Endothelial cell of umbilical vein (primary cell): ENCODE measurements at regions not wholly inside any gene's neighbourhood (a gene's known extent, or its start where the extent isn't known, plus 50 kb on each side); places are given as distances from the start of the nearest gene placed in this dataset.

Experiments used
- BruUV-seq: library from RNA; stranded (reverse); fragments of 400-500 nt; replicated peaks from 2 replicates; lab custom pipeline; 2021; lab: Mats Ljungman, UMichigan
- CTCF ChIA-PET: fragments of 300-600, 350-600 bp; sonication (Branson Sonifier 250); formaldehyde crosslinking; loops from one replicate; lab custom pipeline; 2021; ENCODE audit warnings: antibody characterized with exemption, inconsistent platforms; lab: Charles Lee
- POLR2A ChIA-PET: fragments of 300-600, 350-600 bp; sonication (Branson Sonifier 250); formaldehyde crosslinking; loops from one replicate; lab custom pipeline; 2021; ENCODE audit warnings: antibody characterized with exemption, inconsistent platforms; lab: Charles Lee
- DNase-seq: peaks from one replicate; pipeline ENCODE4 v3.0.0-alpha.2; 2011; ENCODE audit warnings: low read depth, low spot score
- FAIRE-seq: peaks from 2 replicates; lab custom pipeline; 2011; peaks lifted over from hg19 to GRCh38; lab: Jason Lieb, UNC
- H2AFZ ChIP-seq: 2 replicates; pipeline ENCODE4 v1.6.0; 2012; ENCODE audit warnings: low read depth, low read length, control low read depth, inconsistent platforms
- H3K27ac ChIP-seq: 2 replicates; pipeline ENCODE4 v1.5.1; 2011; ENCODE audit warnings: low read depth, mild to moderate bottlenecking, control low read depth, low read length, moderate library complexity; ENCODE audit not compliant: insufficient read depth
- H3K27me3 ChIP-seq, 2 experiments: 2 replicates each; pipeline versions ENCODE4 v1.6.0 to v1.6.1; 2011; ENCODE audit warnings: low read length in 2 of 2, mixed read lengths in 1 of 2; ENCODE audit not compliant: control insufficient read depth in 2 of 2, insufficient read depth in 2 of 2
- H3K36me3 ChIP-seq, 2 experiments: 2 replicates in 1 of 2; 3 replicates in 1 of 2; pipeline ENCODE4 v1.5.1; 2011; ENCODE audit warnings: low read length in 2 of 2, mild to moderate bottlenecking in 1 of 2, moderate library complexity in 1 of 2; ENCODE audit not compliant: control insufficient read depth in 2 of 2, insufficient read depth in 2 of 2; ENCODE audit errors: extremely low read depth in 1 of 2
- H3K4me1 ChIP-seq: 3 replicates; pipeline ENCODE4 v1.5.1; 2011; ENCODE audit warnings: mild to moderate bottlenecking, low read length; ENCODE audit not compliant: control insufficient read depth, insufficient read depth; ENCODE audit errors: extremely low read depth
- H3K4me2 ChIP-seq: 2 replicates; pipeline ENCODE4 v1.6.1; 2011; ENCODE audit warnings: low read length, control low read depth, mixed read lengths; ENCODE audit not compliant: insufficient read depth
- H3K4me3 ChIP-seq, 3 experiments: fragments of 200-600 bp in 1 of 3; sonication (generic), shearing (Covaris generic) in 1 of 3; replicated peaks in 1 of 3; 2 replicates each; pipeline ENCODE4 v1.5.1; 2011 to 2016; ENCODE audit warnings: control low read depth in 3 of 3, low read length in 3 of 3, mild to moderate bottlenecking in 2 of 3, inconsistent platforms in 1 of 3, low read depth in 1 of 3, moderate library complexity in 1 of 3; ENCODE audit not compliant: insufficient read depth in 1 of 3
- H3K79me2 ChIP-seq: 2 replicates; pipeline ENCODE4 v1.6.0; 2012; ENCODE audit warnings: low read length, inconsistent platforms; ENCODE audit not compliant: control insufficient read depth, insufficient read depth
- H3K9ac ChIP-seq: replicated peaks from 2 replicates; pipeline ENCODE3; 2011; ENCODE audit warnings: low read length, control low read depth; ENCODE audit not compliant: insufficient read depth; ENCODE audit errors: extremely low read depth
- H3K9me1 ChIP-seq: replicated peaks from 3 replicates; pipeline ENCODE4 v1.6.0; 2011; ENCODE audit warnings: mild to moderate bottlenecking, low read length; ENCODE audit not compliant: control insufficient read depth, insufficient read depth; ENCODE audit errors: extremely low read depth
- H3K9me3 ChIP-seq: replicated peaks from 2 replicates; pipeline ENCODE4 v1.5.1; 2012; ENCODE audit warnings: low read length, inconsistent platforms; ENCODE audit not compliant: control insufficient read depth, insufficient read depth
- H4K20me1 ChIP-seq: replicated peaks from 2 replicates; pipeline ENCODE3; 2011; ENCODE audit warnings: mild to moderate bottlenecking, low read length; ENCODE audit not compliant: control insufficient read depth, insufficient read depth; ENCODE audit errors: extremely low read depth
- CTCF ChIP-seq, 2 donors: IDR thresholded peaks; 1 replicate in 1 of 2; 2 replicates in 1 of 2; pipeline ENCODE4 v1.5.1; 2011; ENCODE audit warnings: low read length in 2 of 2, mild to moderate bottlenecking in 2 of 2, moderate library complexity in 2 of 2, control low read depth in 1 of 2, inconsistent platforms in 1 of 2, low read depth in 1 of 2; ENCODE audit not compliant: insufficient read depth in 1 of 2; ENCODE audit errors: extremely low read depth in 1 of 2
- EZH2 ChIP-seq: IDR thresholded peaks from 2 replicates; pipeline ENCODE4 v1.6.1; 2012; ENCODE audit warnings: borderline replicate concordance, low read depth, mild to moderate bottlenecking, moderate library complexity, low read length, inconsistent platforms; ENCODE audit not compliant: severe bottlenecking
- FOS ChIP-seq: IDR thresholded peaks from 2 replicates; pipeline ENCODE4 v1.6.1; 2011; ENCODE audit warnings: mild to moderate bottlenecking, low read length, moderate library complexity, borderline replicate concordance; ENCODE audit not compliant: insufficient read depth
- GATA2 ChIP-seq: IDR thresholded peaks from 2 replicates; pipeline ENCODE4 v1.7.0; 2011; ENCODE audit warnings: low read depth, mild to moderate bottlenecking, moderate library complexity, mixed read lengths, low read length; ENCODE audit not compliant: insufficient read length, insufficient read depth
- JUN ChIP-seq: IDR thresholded peaks from 2 replicates; pipeline ENCODE4 v1.6.1; 2011; ENCODE audit warnings: borderline replicate concordance, low read depth; ENCODE audit not compliant: insufficient read length, insufficient read depth
- MAX ChIP-seq: IDR thresholded peaks from 2 replicates; pipeline ENCODE4 v1.6.1; 2011; ENCODE audit not compliant: insufficient read depth, insufficient read length
- MYC ChIP-seq: IDR thresholded peaks from one replicate; pipeline ENCODE4 v1.6.1; 2011; ENCODE audit warnings: mild to moderate bottlenecking, low read depth, low read length
- POLR2A ChIP-seq: IDR thresholded peaks from 2 replicates; pipeline ENCODE4 v1.6.1; 2012; ENCODE audit warnings: low read depth, mild to moderate bottlenecking, control low read depth, low read length
- POLR2AphosphoS5 ChIP-seq: IDR thresholded peaks from 2 replicates; pipeline ENCODE4 v1.6.1; 2012; ENCODE audit warnings: low read depth, mild to moderate bottlenecking, control low read depth, low read length, moderate library complexity; ENCODE audit not compliant: insufficient read depth
- dilution Hi-C: fragments of 300-500 bp; cut with MboI; formaldehyde crosslinking; loops from one replicate; pipeline ENCODE4 v1.15.0; 2019; ENCODE audit warnings: low sequenced_read_pairs; ENCODE audit not compliant: extremely low pct_ligation_motif_present
- intact Hi-C: fragments of 100-400 bp; cut with micrococcal nuclease; formaldehyde crosslinking; loops from one replicate; pipeline ENCODE4 v1.10.0; 2022

- POLR2A ChIA-PET = no interaction called here
- DNase-seq = no peak
- intact Hi-C loops (no loop called here), dilution Hi-C loops (no loop called here)
- Histone ChIP-seq H3K4me1 (no peaks in the 10 kb centered on the region), H3K36me3 (no peaks in the 10 kb centered on the region), H3K4me3 (no peak overlapping the region), H3K9me3 (no peaks in the 10 kb centered on the region), H3K27ac (no peak overlapping the region), H3K79me2 (no peaks in the 10 kb centered on the region), H4K20me1 (no peaks in the 10 kb centered on the region), H3K9ac (no peak overlapping the region), H3K4me2 (no peak overlapping the region), H2AFZ (no peak overlapping the region), H3K9me1 (no peaks in the 10 kb centered on the region), H3K27me3 (no peaks in the 10 kb centered on the region)
- FAIRE-seq = no peak
- TF ChIP-seq POLR2A = no peak
- no peak for TF ChIP-seq CTCF (IDR thresholded peaks at IDR 0.05; ENCODE audit: extremely low read depth in 1 of 2, insufficient read depth in 1 of 2, low read depth in 1 of 2, low read length in 2 of 2)
- TF ChIP-seq POLR2AphosphoS5 = no peak
- no peak for TF ChIP-seq FOS
- no peak for TF ChIP-seq JUN
- TF ChIP-seq MAX = no peak
- no peak for TF ChIP-seq MYC
- no peak for TF ChIP-seq EZH2
- no peak for TF ChIP-seq GATA2
- no TSS peak for BruUV-seq
- CTCF ChIA-PET = no interaction called here
These were observed 229.0 kb upstream of the SLCO3A1 start for GRCh38 chr15:91624353-91624968.
